Neuron (in vitro differentiated cells): ENCODE measurements at regions not wholly inside any gene's neighbourhood (a gene's known extent, or its start where the extent isn't known, plus 50 kb on each side); places are given as distances from the start of the nearest gene placed in this dataset.

Experiments
- H2AFZ ChIP-seq: one replicate; pipeline ENCODE4 v1.6.1; 2013; ENCODE audit warnings: low read depth, mild to moderate bottlenecking, inconsistent platforms, low read length, moderate library complexity
- H3K27me3 ChIP-seq: one replicate; pipeline ENCODE4 v1.6.1; 2013; ENCODE audit warnings: low read length; ENCODE audit not compliant: insufficient read depth
- H3K36me3 ChIP-seq: one replicate; pipeline ENCODE4 v1.6.1; 2013; ENCODE audit warnings: low read length; ENCODE audit not compliant: insufficient read depth
- H3K4me1 ChIP-seq: one replicate; pipeline ENCODE4 v1.6.1; 2013; ENCODE audit warnings: low read length; ENCODE audit not compliant: insufficient read depth
- H3K4me3 ChIP-seq: 2 replicates; pipeline ENCODE4 v1.5.1; 2013; ENCODE audit warnings: mild to moderate bottlenecking, low read length, moderate library complexity
- H3K9me3 ChIP-seq: one replicate; pipeline ENCODE4 v1.6.1; 2013; ENCODE audit warnings: low read length

DNA sequence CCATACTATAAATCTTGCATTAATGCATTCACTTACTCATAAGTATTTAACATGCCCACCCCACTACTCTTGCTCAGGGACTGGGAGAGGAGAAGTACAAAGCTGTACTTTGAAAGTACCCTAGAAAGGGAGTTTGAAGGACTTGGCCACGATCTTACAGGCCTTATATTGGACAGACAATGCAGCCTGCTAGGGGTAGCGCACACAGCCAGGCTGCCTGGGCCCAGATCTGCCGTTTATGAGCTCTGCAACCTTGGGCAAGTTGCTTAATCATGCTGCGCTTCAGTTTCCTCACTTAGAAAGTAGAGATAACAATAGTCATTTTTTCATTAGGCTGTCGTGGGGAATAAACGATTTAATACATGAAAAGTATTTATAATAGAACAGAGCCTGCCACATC is 110.1 kb downstream of the CDC7 start:
- no peak overlapping the region for H2AFZ ChIP-seq
- no peak overlapping the region for H3K4me3 ChIP-seq
- H3K4me1 ChIP-seq, result no peaks in the 10 kb centered on the region
- no peaks in the 10 kb centered on the region for H3K27me3 ChIP-seq
- H3K36me3 ChIP-seq, result no peaks in the 10 kb centered on the region
- no peaks in the 10 kb centered on the region for H3K9me3 ChIP-seq

DNA sequence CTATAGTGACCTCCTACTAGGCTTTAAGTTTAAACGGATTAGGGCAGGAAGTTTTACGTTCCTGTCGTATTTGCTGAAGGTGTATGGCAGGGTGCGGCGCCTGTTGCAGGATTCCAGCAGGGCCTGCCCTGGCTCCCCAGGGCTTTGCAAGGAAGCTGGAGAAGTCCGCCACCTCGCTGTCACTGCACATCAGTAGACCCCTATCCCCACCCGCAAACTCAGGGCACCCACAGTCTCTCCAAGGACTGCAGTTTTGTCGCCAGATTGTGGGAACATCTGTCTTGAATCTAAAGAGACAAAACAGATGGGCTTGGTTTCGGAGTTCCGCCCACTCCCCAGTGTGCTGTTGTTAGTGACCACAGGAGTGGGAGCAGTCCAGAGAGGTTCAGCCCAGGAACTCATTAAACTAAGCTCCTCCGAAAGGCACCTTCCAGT is 110.8 kb downstream of the CDC7 start:
- no peaks in the 10 kb centered on the region for H3K9me3 ChIP-seq
- no peak overlapping the region for H3K4me3 ChIP-seq
- no peak overlapping the region for H2AFZ ChIP-seq
- H3K27me3 ChIP-seq, result no peaks in the 10 kb centered on the region
- no peaks in the 10 kb centered on the region for H3K36me3 ChIP-seq
- H3K4me1 ChIP-seq, result no peaks in the 10 kb centered on the region

DNA sequence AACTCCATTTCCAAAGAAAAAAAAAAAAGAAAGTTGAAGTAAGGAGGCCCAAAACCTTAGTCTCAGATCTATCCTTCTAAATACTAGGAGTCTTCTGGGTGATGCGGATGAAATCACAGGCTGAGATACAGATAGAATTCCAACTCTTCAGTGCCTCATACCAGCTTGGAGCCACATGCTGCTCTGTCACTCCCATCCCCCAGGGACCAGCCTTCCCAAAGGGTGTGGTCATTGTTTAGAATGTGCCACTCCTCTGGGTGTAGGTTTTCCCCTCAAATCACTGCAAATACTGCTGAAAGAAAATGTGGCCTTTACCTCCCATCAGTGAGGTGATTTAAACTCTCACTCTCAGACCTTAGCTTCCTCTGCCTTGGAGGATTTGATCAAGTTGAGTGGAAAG is 112.9 kb downstream of the CDC7 start:
- no peaks in the 10 kb centered on the region for H3K27me3 ChIP-seq
- no peaks in the 10 kb centered on the region for H3K4me1 ChIP-seq
- no peak overlapping the region for H3K4me3 ChIP-seq
- no peaks in the 10 kb centered on the region for H3K9me3 ChIP-seq
- no peaks in the 10 kb centered on the region for H3K36me3 ChIP-seq
- H2AFZ ChIP-seq, result no peak overlapping the region

GRCh38 chr1:91616712-91617111 is 116.1 kb downstream of the CDC7 start:
- Histone ChIP-seq H3K36me3 (no peaks in the 10 kb centered on the region), H3K27me3 (no peaks in the 10 kb centered on the region), H2AFZ (no peak overlapping the region), H3K4me1 (no peaks in the 10 kb centered on the region), H3K9me3 (no peaks in the 10 kb centered on the region), H3K4me3 (no peak overlapping the region)

DNA sequence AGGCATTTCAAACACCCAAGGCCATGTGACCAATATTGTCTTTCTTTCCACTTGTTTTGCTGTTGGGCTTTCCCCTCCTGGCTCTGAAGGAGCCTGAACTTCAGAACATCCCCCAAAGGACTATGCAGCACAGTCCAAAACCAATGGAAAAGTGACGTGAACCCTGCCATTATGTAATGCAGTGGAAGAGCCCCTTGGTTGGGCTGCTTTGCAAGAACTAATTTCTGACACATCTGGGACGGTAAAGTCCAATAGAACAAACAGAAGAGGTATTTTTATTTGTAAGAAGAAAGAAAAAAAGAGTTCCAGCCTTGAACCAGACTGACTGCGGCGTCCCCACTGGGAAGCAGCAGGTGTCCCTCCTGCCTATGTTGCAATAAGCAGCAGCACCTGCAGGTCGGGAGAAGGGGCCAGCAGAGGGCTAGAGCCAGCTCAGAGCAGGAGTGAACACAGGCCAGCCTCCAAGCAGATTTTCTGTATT is 116.7 kb downstream of the CDC7 start:
- Histone ChIP-seq H3K4me1 (no peaks in the 10 kb centered on the region), H3K27me3 (no peaks in the 10 kb centered on the region), H2AFZ (no peak overlapping the region), H3K36me3 (no peaks in the 10 kb centered on the region), H3K4me3 (no peak overlapping the region), H3K9me3 (no peaks in the 10 kb centered on the region)

DNA sequence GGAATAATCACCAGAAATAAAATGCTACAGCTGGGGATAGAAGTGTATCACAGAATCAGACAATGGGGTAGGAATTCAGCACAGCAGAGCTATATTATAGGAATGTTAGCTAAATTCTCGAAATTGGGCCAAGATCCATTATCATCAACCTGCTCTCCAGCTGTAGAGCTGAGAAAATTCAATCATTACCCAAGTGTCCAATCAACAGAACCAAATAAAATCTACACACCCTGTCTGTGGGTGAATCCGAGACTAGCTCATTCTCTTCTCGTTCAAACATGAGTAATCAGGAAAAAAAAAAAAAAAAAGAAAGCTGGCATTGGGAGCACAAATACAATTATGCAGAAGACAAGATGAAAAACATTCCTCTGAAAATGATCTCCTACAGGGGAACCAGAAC is 119.2 kb downstream of the CDC7 start:
- Histone ChIP-seq H3K9me3 (no peaks in the 10 kb centered on the region), H2AFZ (no peak overlapping the region), H3K36me3 (no peaks in the 10 kb centered on the region), H3K27me3 (no peaks in the 10 kb centered on the region), H3K4me3 (no peak overlapping the region), H3K4me1 (no peaks in the 10 kb centered on the region)

- no peak overlapping the region for H3K4me3 ChIP-seq
- no peaks in the 10 kb centered on the region for H3K36me3 ChIP-seq
- no peaks in the 10 kb centered on the region for H3K27me3 ChIP-seq
- H3K4me1 ChIP-seq, result no peaks in the 10 kb centered on the region
- H2AFZ ChIP-seq, result no peak overlapping the region
- H3K9me3 ChIP-seq, result no peaks in the 10 kb centered on the region
These were observed 120.7 kb downstream of the CDC7 start for GRCh38 chr1:91621360-91621759.

DNA sequence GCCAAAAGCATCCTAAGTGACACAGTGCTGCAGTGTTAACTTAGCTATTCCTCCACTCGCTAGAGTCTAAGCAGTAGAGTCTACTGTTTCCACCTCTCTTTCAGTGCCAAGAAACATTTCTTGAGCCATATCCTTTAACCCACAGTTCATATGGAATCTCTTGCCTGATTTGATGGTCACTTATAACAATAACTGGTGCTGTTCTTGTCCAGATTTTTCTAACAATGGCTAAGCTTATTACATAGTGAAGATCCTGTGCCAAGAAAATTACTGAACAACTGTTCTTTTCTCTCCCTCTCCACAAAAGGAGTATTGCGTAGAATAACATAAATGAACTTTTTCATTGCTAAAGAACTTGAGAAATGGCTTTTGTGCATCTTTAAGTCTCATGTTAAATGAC is 121.3 kb downstream of the CDC7 start:
- Histone ChIP-seq H2AFZ (no peak overlapping the region), H3K9me3 (no peaks in the 10 kb centered on the region), H3K4me3 (no peak overlapping the region), H3K4me1 (no peaks in the 10 kb centered on the region), H3K27me3 (no peaks in the 10 kb centered on the region), H3K36me3 (no peaks in the 10 kb centered on the region)

GRCh38 chr1:91622616-91623015 is 122.0 kb downstream of the CDC7 start:
- no peaks in the 10 kb centered on the region for H3K4me1 ChIP-seq
- H3K36me3 ChIP-seq, result no peaks in the 10 kb centered on the region
- no peaks in the 10 kb centered on the region for H3K9me3 ChIP-seq
- no peak overlapping the region for H2AFZ ChIP-seq
- no peak overlapping the region for H3K4me3 ChIP-seq
- no peaks in the 10 kb centered on the region for H3K27me3 ChIP-seq

- Histone ChIP-seq H3K36me3 (no peaks in the 10 kb centered on the region), H3K4me3 (no peak overlapping the region), H2AFZ (no peak overlapping the region), H3K27me3 (no peaks in the 10 kb centered on the region), H3K4me1 (no peaks in the 10 kb centered on the region), H3K9me3 (no peaks in the 10 kb centered on the region)
These were observed 122.4 kb downstream of the CDC7 start for GRCh38 chr1:91623020-91623419.

- no peak overlapping the region for H3K4me3 ChIP-seq
- no peaks in the 10 kb centered on the region for H3K36me3 ChIP-seq
- H3K9me3 ChIP-seq, result no peaks in the 10 kb centered on the region
- no peaks in the 10 kb centered on the region for H3K27me3 ChIP-seq
- no peak overlapping the region for H2AFZ ChIP-seq
- H3K4me1 ChIP-seq, result no peaks in the 10 kb centered on the region
These were observed 123.7 kb downstream of the CDC7 start for GRCh38 chr1:91624331-91624730.
